Activated CD4-positive, alpha-beta T cell treated with anti-CD3 and anti-CD28 coated beads, Interleukin-2, amount 10 ng/mL, durations not matched to agents 7 days and 5 days (primary cell): ENCODE measurements at regions not wholly inside any gene's neighbourhood (a gene's known extent, or its start where the extent isn't known, plus 50 kb on each side); places are given as distances from the start of the nearest gene placed in this dataset.
"Not testable (repeated sequence)": the region's sequence is repeated elsewhere in the genome, so short reads cannot be mapped to it uniquely, and the experiment has no call there.

Experiments
- CTCF ChIA-PET: fragments of 350-600 bp; sonication (Branson Sonifier 250); formaldehyde crosslinking; loops from one replicate; lab custom pipeline; 2021; ENCODE audit warnings: antibody characterized with exemption; lab: Charles Lee
- POLR2A ChIA-PET: fragments of 350-600 bp; sonication (Branson Sonifier 250); formaldehyde crosslinking; loops from one replicate; lab custom pipeline; 2021; ENCODE audit warnings: antibody characterized with exemption; lab: Charles Lee
- DNase-seq: peaks from one replicate; pipeline ENCODE4 v3.0.0-alpha.2; 2020
- H3K27ac Mint-ChIP-seq: one replicate; pipeline ENCODE4 v1.8.0; 2021; ENCODE audit warnings: mild to moderate bottlenecking, moderate library complexity, mixed read lengths
- H3K27me3 Mint-ChIP-seq: one replicate; pipeline ENCODE4 v1.8.0; 2021; ENCODE audit warnings: mixed read lengths
- H3K36me3 Mint-ChIP-seq: one replicate; pipeline ENCODE4 v1.8.0; 2021; ENCODE audit warnings: low read depth, mixed read lengths
- H3K4me1 Mint-ChIP-seq: one replicate; pipeline ENCODE4 v1.8.0; 2021; ENCODE audit warnings: mixed read lengths
- H3K4me3 Mint-ChIP-seq: one replicate; pipeline ENCODE4 v1.8.0; 2021; ENCODE audit warnings: mild to moderate bottlenecking, moderate library complexity, mixed read lengths
- H3K9me3 Mint-ChIP-seq: one replicate; pipeline ENCODE4 v1.8.0; 2021; ENCODE audit warnings: mixed read lengths

- POLR2A ChIA-PET = no interaction called here
Observed at GRCh38 chr4:10256203-10256602, 139.6 kb upstream of the WDR1 start.

DNA sequence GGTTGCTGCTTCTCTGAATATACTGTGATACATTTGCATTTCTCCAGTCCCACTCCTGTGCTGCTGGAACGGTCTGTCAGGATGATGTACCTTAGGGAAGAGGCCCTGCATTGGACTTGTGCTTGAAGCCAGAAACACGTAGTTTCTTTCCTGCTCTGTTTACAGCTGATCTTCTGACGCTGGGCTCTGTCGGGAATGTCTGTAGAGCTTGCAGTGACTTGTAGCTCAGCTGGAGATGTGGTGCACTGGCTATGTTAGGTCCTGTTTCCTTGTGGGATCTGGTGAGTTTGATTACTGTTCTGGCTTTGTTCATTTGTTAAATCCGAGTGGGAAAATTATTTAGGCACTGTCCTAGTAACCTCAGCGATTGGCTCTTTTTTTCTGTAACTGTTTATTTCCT, 137.2 kb upstream of the WDR1 start:
- POLR2A ChIA-PET = no interaction called here
- H3K27ac Mint-ChIP-seq = no peak overlapping the region
- CTCF ChIA-PET = interaction anchor here (1.0 kb wide), 1 partner anchor 9 kb away, joined by 3 read pairs; no protein-coding TSS in a partner anchor
- H3K4me1 Mint-ChIP-seq = no peaks in the 10 kb centered on the region
- no peaks in the 10 kb centered on the region for H3K27me3 Mint-ChIP-seq
- DNase-seq = no peak
- H3K4me3 Mint-ChIP-seq = no peak overlapping the region
- H3K9me3 Mint-ChIP-seq = no peaks in the 10 kb centered on the region
- H3K36me3 Mint-ChIP-seq = no peaks in the 10 kb centered on the region

More at GRCh38 chr4:10256203-10256602, 139.6 kb upstream of the WDR1 start:
- Mint-ChIP-seq H3K4me3 (no peak overlapping the region), H3K36me3 (no peaks in the 10 kb centered on the region), H3K9me3 (no peaks in the 10 kb centered on the region), H3K4me1 (no peaks in the 10 kb centered on the region), H3K27ac (no peak overlapping the region), H3K27me3 (no peaks in the 10 kb centered on the region)
- DNase-seq = no peak
- CTCF ChIA-PET = interaction anchor here (0.7 kb wide), 1 partner anchor 71 kb away, joined by 3 read pairs; no protein-coding TSS in a partner anchor

DNA sequence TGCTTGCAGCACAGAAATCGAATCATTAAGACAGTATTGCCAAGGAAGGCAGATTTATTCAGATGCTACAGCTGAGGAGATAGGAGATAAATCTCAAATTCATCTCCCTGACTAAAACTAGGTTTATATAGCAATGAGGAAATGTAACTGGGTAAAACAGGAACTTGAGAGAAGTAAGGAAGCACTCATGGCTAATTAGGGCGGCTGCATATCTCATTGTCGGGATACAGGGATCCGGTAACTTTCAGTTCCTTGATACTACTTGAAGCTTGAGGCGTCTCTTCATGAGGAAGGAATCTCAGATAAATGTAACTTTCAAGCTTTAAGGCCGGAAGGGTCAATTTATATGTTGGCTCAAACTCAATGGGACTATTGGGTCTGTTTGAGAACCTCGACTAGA, 129.2 kb upstream of the WDR1 start:
- no peaks in the 10 kb centered on the region for H3K36me3 Mint-ChIP-seq
- POLR2A ChIA-PET = no interaction called here
- peaks cover 4% of the 10 kb centered on the region for H3K27me3 Mint-ChIP-seq
- DNase-seq = no peak
- no peak overlapping the region for H3K4me3 Mint-ChIP-seq
- H3K27ac Mint-ChIP-seq = no peak overlapping the region
- no peaks in the 10 kb centered on the region for H3K4me1 Mint-ChIP-seq
- H3K9me3 Mint-ChIP-seq = no peaks in the 10 kb centered on the region
- CTCF ChIA-PET = interaction anchor here (1.2 to 1.5 kb wide), 2 partner anchors 48 to 128 kb away, joined by 3 read pairs; no protein-coding TSS in a partner anchor

DNA sequence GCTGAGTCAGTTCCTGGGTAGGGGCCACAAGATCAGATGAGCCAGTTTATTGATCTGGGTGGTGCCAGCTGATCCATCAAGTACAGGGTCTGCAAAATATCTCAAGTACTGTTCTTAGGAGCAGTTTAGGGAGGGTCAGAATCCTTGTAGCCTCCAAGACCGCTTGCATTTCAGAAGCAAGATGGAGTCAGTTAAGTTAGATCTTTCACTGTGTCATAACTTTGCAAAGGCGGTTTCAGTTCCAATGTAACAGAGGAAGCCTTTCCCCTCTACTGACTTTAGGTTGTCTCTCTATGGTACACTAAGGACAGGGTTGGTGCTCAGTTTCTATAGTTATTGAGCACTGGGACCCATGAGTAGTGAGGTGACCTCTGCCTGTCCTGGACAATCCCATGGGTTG, 127.3 kb upstream of the WDR1 start:
- DNase-seq = no peak
- ChIA-PET CTCF (no interaction called here), POLR2A (no interaction called here)
- Mint-ChIP-seq H3K4me1 (no peaks in the 10 kb centered on the region), H3K27ac (no peak overlapping the region), H3K9me3 (no peaks in the 10 kb centered on the region), H3K36me3 (no peaks in the 10 kb centered on the region), H3K4me3 (no peak overlapping the region), H3K27me3 (peaks cover 4% of the 10 kb centered on the region)

DNA sequence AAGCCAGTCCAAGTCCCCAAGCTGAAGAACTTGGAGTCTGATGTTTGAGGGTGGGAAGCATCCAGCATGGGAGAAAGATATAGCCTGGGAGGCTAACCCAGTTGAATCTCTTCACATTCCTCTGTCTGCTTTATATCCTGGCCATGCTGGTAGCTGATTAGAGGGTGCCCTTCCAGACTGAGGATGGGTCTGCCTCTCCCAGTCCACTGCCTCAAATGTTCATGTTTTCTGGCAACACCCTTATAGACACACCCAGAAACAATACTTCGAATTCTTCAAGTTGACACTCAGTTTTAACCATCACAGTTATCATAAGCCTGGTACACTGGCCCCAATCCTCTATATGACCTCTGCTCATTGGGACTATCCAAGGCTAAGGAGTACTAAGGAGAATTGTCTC, 124.1 kb upstream of the WDR1 start:
- Mint-ChIP-seq H3K36me3 (no peaks in the 10 kb centered on the region), H3K27ac (no peak overlapping the region), H3K4me3 (no peak overlapping the region), H3K27me3 (peaks cover 4% of the 10 kb centered on the region), H3K9me3 (no peaks in the 10 kb centered on the region), H3K4me1 (no peaks in the 10 kb centered on the region)
- POLR2A ChIA-PET = no interaction called here
- no peak for DNase-seq
- CTCF ChIA-PET = interaction anchor here (0.7 to 1.1 kb wide), 3 partner anchors 43 to 101 kb away, joined by 3 to 4 read pairs (median 3); no protein-coding TSS in a partner anchor

GRCh38 chr4:10239982-10240654, 123.5 kb upstream of the WDR1 start:
- peaks cover 4% of the 10 kb centered on the region for H3K27me3 Mint-ChIP-seq
- H3K4me3 Mint-ChIP-seq = no peak overlapping the region
- H3K27ac Mint-ChIP-seq = no peak overlapping the region
- no peaks in the 10 kb centered on the region for H3K36me3 Mint-ChIP-seq
- H3K9me3 Mint-ChIP-seq = no peaks in the 10 kb centered on the region
- ChIA-PET CTCF (interaction anchor here (0.7 to 1.1 kb wide), 3 partner anchors 9 to 101 kb away, joined by 3 read pairs; no protein-coding TSS in a partner anchor), POLR2A (no interaction called here)
- no peaks in the 10 kb centered on the region for H3K4me1 Mint-ChIP-seq
- no peak for DNase-seq

DNA sequence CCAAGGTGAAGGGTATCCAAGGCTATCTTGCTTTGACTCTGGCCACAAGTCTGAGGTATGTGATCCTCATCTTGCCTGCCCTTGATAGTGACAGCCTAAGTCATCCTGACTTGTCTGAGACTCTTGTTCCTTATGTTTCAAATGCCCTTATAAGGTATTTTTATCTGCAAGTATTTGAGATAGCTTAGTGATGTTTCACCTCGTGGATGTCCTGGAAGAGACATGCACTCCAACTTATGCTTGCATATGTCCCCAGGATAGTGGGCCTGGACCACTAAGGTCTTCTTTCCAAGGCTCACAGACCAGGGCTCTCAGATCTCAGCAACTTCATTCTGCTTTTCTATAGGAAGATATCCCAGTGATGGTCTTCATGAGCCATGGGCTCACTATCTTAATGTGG, 120.5 kb upstream of the WDR1 start:
- DNase-seq = no peak
- H3K27ac Mint-ChIP-seq = no peak overlapping the region
- H3K27me3 Mint-ChIP-seq = peaks cover 3% of the 10 kb centered on the region
- no peaks in the 10 kb centered on the region for H3K4me1 Mint-ChIP-seq
- no peaks in the 10 kb centered on the region for H3K9me3 Mint-ChIP-seq
- H3K36me3 Mint-ChIP-seq = no peaks in the 10 kb centered on the region
- POLR2A ChIA-PET = no interaction called here
- H3K4me3 Mint-ChIP-seq = no peak overlapping the region
- CTCF ChIA-PET = no interaction called here

DNA sequence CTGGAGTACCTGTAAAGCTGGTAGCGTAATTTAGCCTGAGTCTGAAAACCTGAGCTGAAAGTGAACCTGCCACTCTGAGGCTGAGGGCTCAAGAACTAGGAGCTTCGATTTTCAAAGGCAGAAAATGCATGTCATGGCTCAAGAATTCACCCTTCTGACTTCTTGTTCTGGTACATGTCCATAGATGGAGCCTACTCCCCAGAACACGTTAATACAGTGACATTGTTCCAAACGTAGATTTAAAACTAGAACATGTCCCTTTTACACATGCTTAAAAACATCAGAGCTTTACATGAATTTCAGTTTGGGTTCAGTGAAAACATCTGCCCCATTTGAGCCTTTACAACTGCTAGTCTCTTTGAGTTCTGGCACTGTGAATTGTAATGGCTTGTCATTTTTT, 115.5 kb upstream of the WDR1 start:
- CTCF ChIA-PET = no interaction called here
- Mint-ChIP-seq H3K36me3 (no peaks in the 10 kb centered on the region), H3K27me3 (no peaks in the 10 kb centered on the region), H3K9me3 (no peaks in the 10 kb centered on the region), H3K27ac (no peak overlapping the region), H3K4me3 (no peak overlapping the region), H3K4me1 (no peaks in the 10 kb centered on the region)
- DNase-seq = no peak
- POLR2A ChIA-PET = no interaction called here

DNA sequence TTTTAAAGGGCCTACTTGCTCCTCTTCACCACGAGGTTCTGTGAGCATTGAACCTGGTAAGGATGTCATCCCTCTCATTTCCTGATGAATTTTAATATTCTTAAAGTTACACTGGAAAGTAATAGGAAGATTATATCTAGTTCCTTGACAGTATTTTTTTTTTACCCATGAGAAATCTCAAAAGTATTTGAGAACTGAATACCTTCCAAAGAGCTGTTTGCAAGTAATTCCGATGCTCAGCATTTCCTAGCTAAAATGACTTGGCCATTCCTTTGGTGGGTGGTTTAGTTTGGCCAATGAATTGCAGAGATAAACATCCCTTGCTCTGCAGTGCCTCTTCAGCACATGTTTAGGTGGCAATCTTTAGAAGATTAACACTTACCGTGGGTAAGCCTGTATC, 110.2 kb upstream of the WDR1 start:
- Mint-ChIP-seq H3K27ac (no peak overlapping the region), H3K36me3 (no peaks in the 10 kb centered on the region), H3K9me3 (no peaks in the 10 kb centered on the region), H3K27me3 (no peaks in the 10 kb centered on the region), H3K4me3 (no peak overlapping the region), H3K4me1 (no peaks in the 10 kb centered on the region)
- POLR2A ChIA-PET = no interaction called here
- CTCF ChIA-PET = no interaction called here
- DNase-seq = no peak

- ChIA-PET POLR2A (no interaction called here), CTCF (no interaction called here)
- H3K36me3 Mint-ChIP-seq = no peaks in the 10 kb centered on the region
- H3K4me3 Mint-ChIP-seq = no peak overlapping the region
- no peaks in the 10 kb centered on the region for H3K4me1 Mint-ChIP-seq
- H3K9me3 Mint-ChIP-seq = no peaks in the 10 kb centered on the region
- no peak overlapping the region for H3K27ac Mint-ChIP-seq
- H3K27me3 Mint-ChIP-seq = no peaks in the 10 kb centered on the region
- DNase-seq = no peak
Observed at GRCh38 chr4:10225096-10225495, 108.5 kb upstream of the WDR1 start.

- H3K4me3 Mint-ChIP-seq = no peak overlapping the region
- H3K9me3 Mint-ChIP-seq = no peaks in the 10 kb centered on the region
- H3K27me3 Mint-ChIP-seq = no peaks in the 10 kb centered on the region
- CTCF ChIA-PET = no interaction called here
- H3K27ac Mint-ChIP-seq = no peak overlapping the region
- H3K36me3 Mint-ChIP-seq = no peaks in the 10 kb centered on the region
- DNase-seq = no peak
- no peaks in the 10 kb centered on the region for H3K4me1 Mint-ChIP-seq
- POLR2A ChIA-PET = no interaction called here
Observed at GRCh38 chr4:10223782-10224181, 107.2 kb upstream of the WDR1 start.

DNA sequence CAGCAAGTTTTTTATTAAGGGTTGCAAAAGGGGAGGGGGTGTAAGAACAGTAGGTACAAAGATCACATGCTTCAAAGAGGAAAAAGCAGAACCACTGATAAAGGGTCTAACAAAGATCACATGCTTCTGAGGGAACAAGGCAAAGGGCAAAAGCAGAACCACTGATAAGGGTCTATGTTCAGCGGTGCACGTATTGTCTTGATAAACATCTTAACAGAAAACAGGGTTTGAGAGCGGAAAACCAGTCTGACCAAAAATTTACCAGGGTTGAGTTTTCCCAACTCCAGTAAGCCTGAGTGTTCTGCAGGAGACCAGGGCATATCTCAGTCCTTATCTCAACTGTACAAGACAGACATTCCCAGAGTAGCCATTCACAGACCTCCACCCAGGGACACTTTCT, 96.9 kb upstream of the WDR1 start:
- H3K4me3 Mint-ChIP-seq, POLR2A ChIA-PET, DNase-seq, CTCF ChIA-PET, H3K36me3 Mint-ChIP-seq, H3K4me1 Mint-ChIP-seq, H3K27ac Mint-ChIP-seq, H3K9me3 Mint-ChIP-seq, H3K27me3 Mint-ChIP-seq: not testable (repeated sequence)

GRCh38 chr4:10212901-10213300, 96.3 kb upstream of the WDR1 start:
- Mint-ChIP-seq H3K4me1 (no peaks in the 10 kb centered on the region), H3K9me3 (no peaks in the 10 kb centered on the region), H3K4me3 (no peak overlapping the region), H3K27me3 (no peaks in the 10 kb centered on the region), H3K27ac (no peak overlapping the region), H3K36me3 (no peaks in the 10 kb centered on the region)
- POLR2A ChIA-PET = no interaction called here
- CTCF ChIA-PET = no interaction called here
- DNase-seq = no peak

- no peaks in the 10 kb centered on the region for H3K4me1 Mint-ChIP-seq
- ChIA-PET POLR2A (no interaction called here), CTCF (no interaction called here)
- no peak for DNase-seq
- H3K9me3 Mint-ChIP-seq = no peaks in the 10 kb centered on the region
- no peak overlapping the region for H3K4me3 Mint-ChIP-seq
- H3K27ac Mint-ChIP-seq = no peak overlapping the region
- H3K36me3 Mint-ChIP-seq = no peaks in the 10 kb centered on the region
- H3K27me3 Mint-ChIP-seq = no peaks in the 10 kb centered on the region
Observed at GRCh38 chr4:10212400-10212799, 95.8 kb upstream of the WDR1 start.
